BLaER1 (cell line): ENCODE measurements at regions not wholly inside any gene's neighbourhood (a gene's known extent, or its start where the extent isn't known, plus 50 kb on each side); places are given as distances from the start of the nearest gene placed in this dataset.
"Not testable (repeated sequence)": the region's sequence is repeated elsewhere in the genome, so short reads cannot be mapped to it uniquely, and the experiment has no call there.

ENCODE experiments used
- H3K27ac ChIP-seq: shearing (Covaris generic); formaldehyde crosslinking; 2 replicates; pipeline ENCODE4 v1.8.1; 2022
- H3K27me3 ChIP-seq: shearing (Covaris generic); formaldehyde crosslinking; 2 replicates; pipeline ENCODE4 v1.8.1; 2022
- H3K36me3 ChIP-seq: shearing (Covaris generic); formaldehyde crosslinking; 2 replicates; pipeline ENCODE4 v1.8.1; 2022
- H3K4me1 ChIP-seq: shearing (Covaris generic); formaldehyde crosslinking; 2 replicates; pipeline ENCODE4 v1.8.1; 2022
- H3K4me2 ChIP-seq: shearing (Covaris generic); formaldehyde crosslinking; 2 replicates; pipeline ENCODE4 v1.8.1; 2022
- H3K4me3 ChIP-seq: shearing (Covaris generic); formaldehyde crosslinking; 2 replicates; pipeline ENCODE4 v1.8.1; 2022
- H3K9ac ChIP-seq: shearing (Covaris generic); formaldehyde crosslinking; 2 replicates; pipeline ENCODE4 v1.8.1; 2022
- H3K9me3 ChIP-seq: shearing (Covaris generic); formaldehyde crosslinking; 2 replicates; pipeline ENCODE4 v1.8.1; 2022
- H4K20me1 ChIP-seq: shearing (Covaris generic); formaldehyde crosslinking; 2 replicates; pipeline ENCODE4 v1.8.1; 2022
- Cebpa-rat ChIP-seq: shearing (Covaris generic); IDR thresholded peaks from 2 replicates; pipeline ENCODE4 v1.8.1; 2022

DNA sequence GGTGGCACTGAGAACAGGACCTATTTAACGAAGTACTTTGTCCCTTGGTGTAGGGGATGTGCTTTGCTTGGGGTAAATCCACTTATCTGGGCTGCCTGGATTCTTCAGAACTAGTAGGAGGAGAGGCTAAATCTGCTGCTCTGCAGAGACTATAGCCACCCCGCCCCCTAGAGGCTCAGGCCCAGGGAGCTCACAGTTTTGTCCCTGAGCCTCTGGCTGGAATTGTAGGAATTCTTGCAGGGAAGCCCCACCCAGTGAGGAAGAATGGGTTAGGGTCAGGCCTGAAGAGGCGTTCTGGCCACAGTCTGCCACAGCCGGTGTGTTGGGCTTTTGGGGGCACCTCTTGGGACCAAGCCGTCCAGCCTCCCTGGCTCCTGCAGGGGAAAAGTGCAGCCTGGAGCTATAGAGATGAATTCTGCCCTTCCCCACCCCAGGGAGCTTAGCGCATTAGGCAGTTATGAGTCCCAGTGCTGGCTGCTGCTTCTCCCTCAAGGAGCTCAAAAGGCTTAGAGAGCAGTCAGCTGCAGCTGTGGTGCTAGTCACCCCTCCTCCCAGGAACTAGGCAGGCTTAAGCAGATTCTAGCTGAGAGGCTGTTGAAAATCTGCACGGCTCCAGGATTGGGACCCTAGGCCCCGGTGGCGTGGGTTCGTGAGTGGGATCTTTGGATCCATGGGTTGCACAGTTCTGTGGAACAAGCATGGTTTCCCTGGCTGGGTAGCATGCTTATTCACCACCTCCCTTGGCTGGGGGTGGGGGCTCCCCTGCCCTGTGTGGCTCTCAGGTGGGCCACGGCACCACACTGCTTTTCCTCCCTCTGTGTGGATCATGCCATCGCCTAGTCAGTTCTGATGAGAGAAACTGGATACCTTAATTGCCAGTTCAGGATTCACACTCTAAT is 237.4 kb upstream of the TOM1L1 start:
- TF ChIP-seq Cebpa-rat: no peak
- H3K4me1 ChIP-seq: no peaks in the 10 kb centered on the region
- H3K27me3 ChIP-seq: no peaks in the 10 kb centered on the region
- no peak overlapping the region for H3K9ac ChIP-seq
- no peak overlapping the region for H3K4me3 ChIP-seq
- H3K36me3 ChIP-seq: no peaks in the 10 kb centered on the region
- no peaks in the 10 kb centered on the region for H4K20me1 ChIP-seq
- no peak overlapping the region for H3K27ac ChIP-seq
- H3K9me3 ChIP-seq: no peaks in the 10 kb centered on the region
- no peak overlapping the region for H3K4me2 ChIP-seq

DNA sequence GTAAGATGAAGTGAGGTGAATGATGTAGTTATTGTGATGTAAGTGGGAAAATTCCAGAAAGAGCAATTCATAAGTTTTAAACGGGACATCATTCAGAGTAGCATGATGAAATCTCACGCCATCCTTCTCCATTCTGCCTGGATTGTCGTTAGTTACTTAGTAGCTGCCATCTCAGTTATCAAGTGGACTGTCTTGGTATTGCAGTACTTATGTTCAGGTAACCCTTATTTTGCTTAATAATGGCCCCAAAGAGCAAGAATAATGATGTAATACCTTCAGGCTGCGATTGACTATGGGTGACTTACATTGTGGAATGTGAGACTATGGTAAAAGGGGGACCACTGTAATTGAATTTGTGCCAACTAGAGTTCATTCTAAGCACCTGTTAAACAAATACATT is 234.1 kb upstream of the TOM1L1 start:
- TF ChIP-seq Cebpa-rat: no peak
- Histone ChIP-seq H3K4me2 (no peak overlapping the region), H3K9me3 (no peaks in the 10 kb centered on the region)

DNA sequence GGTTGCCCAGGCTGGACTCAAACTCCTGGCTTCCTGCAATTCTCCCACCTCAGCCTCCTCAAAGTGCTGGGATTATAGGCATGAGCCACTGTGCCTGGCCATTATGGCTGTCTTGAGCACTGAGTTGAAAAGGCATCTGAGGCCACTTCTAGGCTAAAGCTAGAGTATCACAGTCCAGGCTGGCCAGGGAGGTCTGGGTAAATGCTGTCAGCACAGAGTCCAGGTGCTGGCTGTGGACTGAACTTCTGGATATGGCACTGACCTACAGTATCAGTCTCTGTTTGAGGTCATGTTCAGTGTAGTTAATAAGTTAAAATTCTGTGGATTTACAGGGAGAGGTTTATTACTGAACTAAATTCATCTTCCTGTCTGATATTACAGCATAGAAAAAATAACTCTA is 222.5 kb upstream of the TOM1L1 start:
- Histone ChIP-seq H3K27me3 (no peaks in the 10 kb centered on the region), H3K9ac (no peak overlapping the region), H3K4me3 (no peak overlapping the region), H3K36me3 (no peaks in the 10 kb centered on the region), H4K20me1 (no peaks in the 10 kb centered on the region), H3K4me1 (no peaks in the 10 kb centered on the region), H3K27ac (no peak overlapping the region), H3K4me2 (no peak overlapping the region), H3K9me3 (no peaks in the 10 kb centered on the region)
- no peak for TF ChIP-seq Cebpa-rat

More for the DNA sequence above, 234.1 kb upstream of the TOM1L1 start:
- H3K36me3 ChIP-seq: no peaks in the 10 kb centered on the region
- H3K4me3 ChIP-seq: no peak overlapping the region
- H4K20me1 ChIP-seq: no peaks in the 10 kb centered on the region
- H3K9ac ChIP-seq: no peak overlapping the region
- no peak overlapping the region for H3K27ac ChIP-seq
- no peaks in the 10 kb centered on the region for H3K27me3 ChIP-seq
- H3K4me1 ChIP-seq: no peaks in the 10 kb centered on the region

DNA sequence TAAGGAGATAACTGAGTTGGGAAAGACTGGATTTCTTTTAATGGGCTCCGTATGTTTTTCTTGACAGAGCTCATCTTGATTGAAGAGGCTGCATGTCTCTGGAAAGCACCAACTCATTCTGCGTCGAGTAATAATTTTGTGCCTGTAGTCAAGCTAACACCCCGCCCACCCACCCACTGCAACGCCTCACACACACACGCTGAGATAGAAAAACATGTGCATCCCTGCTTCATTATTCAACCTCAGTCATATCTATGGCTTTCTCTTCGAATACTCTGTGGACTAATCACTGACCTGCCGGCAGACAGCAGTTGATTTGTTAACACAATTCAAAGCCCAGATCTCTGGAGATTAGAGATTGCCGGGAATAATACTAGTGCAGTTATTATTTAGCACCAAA is 220.2 kb upstream of the TOM1L1 start:
- no peaks in the 10 kb centered on the region for H3K9me3 ChIP-seq
- H3K9ac ChIP-seq: no peak overlapping the region
- no peaks in the 10 kb centered on the region for H3K4me1 ChIP-seq
- no peak for TF ChIP-seq Cebpa-rat
- H4K20me1 ChIP-seq: no peaks in the 10 kb centered on the region
- H3K27me3 ChIP-seq: no peaks in the 10 kb centered on the region
- H3K4me2 ChIP-seq: no peak overlapping the region
- no peaks in the 10 kb centered on the region for H3K36me3 ChIP-seq
- no peak overlapping the region for H3K4me3 ChIP-seq
- H3K27ac ChIP-seq: no peak overlapping the region

DNA sequence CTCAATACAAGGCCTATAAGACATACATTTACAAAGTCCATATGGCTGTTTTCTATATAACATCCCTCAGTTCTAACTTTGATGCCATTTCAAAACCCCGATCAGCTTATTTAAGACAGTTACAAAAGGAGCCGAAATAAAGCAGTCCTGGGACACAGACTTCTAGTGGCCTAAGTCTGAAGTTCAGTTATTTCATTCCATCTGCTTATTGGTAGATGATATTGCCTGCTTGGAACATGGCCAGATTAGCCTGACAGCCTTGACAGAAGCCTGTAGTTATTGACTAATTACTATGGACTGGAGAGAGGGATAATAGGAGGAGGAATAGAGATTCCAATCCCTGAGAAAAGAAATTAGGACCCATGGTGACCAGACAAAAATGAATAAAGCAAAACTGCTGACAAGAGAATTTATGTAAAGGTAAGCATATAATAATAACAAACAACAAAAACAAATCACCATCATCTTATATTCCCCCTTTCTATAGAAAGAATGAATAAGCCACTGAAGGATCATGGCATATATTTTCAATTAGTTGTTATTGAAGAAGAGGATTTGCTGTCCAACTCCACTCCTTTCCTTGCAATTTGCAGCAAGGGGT is 206.3 kb upstream of the TOM1L1 start:
- H3K4me1 ChIP-seq: no peaks in the 10 kb centered on the region
- no peak for TF ChIP-seq Cebpa-rat
- no peak overlapping the region for H3K27ac ChIP-seq
- no peak overlapping the region for H3K9ac ChIP-seq
- no peaks in the 10 kb centered on the region for H3K36me3 ChIP-seq
- H3K27me3 ChIP-seq: no peaks in the 10 kb centered on the region
- no peaks in the 10 kb centered on the region for H3K9me3 ChIP-seq
- H4K20me1 ChIP-seq: no peaks in the 10 kb centered on the region
- no peak overlapping the region for H3K4me2 ChIP-seq
- no peak overlapping the region for H3K4me3 ChIP-seq

DNA sequence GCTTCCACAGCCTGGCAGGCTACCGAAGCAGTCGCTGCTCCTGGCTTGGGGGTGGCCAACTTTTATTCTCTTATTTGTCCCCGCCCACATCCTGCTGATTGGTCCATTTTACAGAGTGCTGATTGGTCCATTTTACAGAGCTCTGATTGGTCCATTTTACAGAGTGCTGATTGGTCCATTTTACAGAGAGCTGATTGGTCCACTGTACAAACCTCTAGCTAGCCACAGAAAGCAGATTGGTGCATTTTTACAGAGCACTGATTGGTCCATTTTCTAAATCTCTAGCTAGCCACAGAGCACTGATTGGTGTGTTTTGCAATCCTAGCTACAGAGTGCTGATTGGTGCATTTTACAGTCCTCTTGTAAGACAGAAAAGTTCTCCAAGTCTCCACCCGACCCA is 187.9 kb upstream of the TOM1L1 start:
- H3K4me1 ChIP-seq, H3K4me2 ChIP-seq, H3K9ac ChIP-seq, H3K36me3 ChIP-seq, H4K20me1 ChIP-seq, H3K4me3 ChIP-seq, H3K27me3 ChIP-seq, H3K27ac ChIP-seq: not testable (repeated sequence)
- H3K9me3 ChIP-seq: peaks cover 12% of the 10 kb centered on the region

DNA sequence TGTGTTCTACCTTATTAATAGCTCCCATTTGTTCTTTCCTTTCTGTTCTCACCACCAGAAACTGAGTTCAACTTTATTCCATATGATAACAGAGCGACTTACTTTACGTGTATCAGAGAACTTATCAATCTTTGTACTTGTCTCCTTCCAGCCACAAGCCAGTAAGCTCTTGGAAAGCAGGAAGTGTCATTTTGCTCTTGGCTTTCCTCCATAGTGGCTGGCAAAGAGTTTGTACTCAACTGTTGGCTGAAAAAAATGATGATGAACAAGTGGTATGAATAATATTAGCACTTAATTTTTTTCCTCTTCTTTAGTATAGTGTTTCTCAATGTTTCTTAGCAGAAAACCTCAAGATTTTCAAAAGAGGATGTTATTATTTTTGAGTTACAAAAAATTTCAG is 182.4 kb upstream of the TOM1L1 start:
- Histone ChIP-seq H3K4me2 (no peak overlapping the region), H3K27me3 (no peaks in the 10 kb centered on the region; the same call in 1 of the 2 replicates), H3K4me1 (no peaks in the 10 kb centered on the region), H4K20me1 (no peaks in the 10 kb centered on the region), H3K4me3 (no peak overlapping the region), H3K36me3 (no peaks in the 10 kb centered on the region), H3K27ac (no peak overlapping the region), H3K9me3 (no peaks in the 10 kb centered on the region), H3K9ac (no peak overlapping the region)
- no peak for TF ChIP-seq Cebpa-rat

DNA sequence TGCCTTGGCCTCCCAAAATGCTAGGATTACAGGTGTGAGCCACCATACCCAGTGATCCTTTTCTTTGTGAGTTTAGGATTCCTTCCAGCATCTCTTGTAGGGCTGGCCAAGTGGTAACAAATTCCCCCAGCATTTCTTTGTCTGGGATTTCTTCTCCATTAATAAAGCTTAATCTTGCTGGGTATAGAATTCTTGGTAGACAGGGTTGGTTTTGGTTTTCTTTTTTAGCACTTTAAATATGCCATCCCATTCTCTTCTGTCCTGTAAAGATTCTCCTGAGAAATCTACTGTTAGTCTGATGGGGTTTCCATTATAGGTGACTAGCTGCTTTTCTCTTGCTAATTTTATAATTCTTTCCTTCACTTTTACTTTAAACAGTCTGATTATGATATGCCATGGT is 173.0 kb upstream of the TOM1L1 start:
- Histone ChIP-seq H3K4me1 (no peaks in the 10 kb centered on the region), H3K27ac (no peak overlapping the region), H3K4me3 (no peak overlapping the region), H3K27me3 (no peaks in the 10 kb centered on the region), H3K4me2 (no peak overlapping the region), H3K9me3 (peaks cover 23% of the 10 kb centered on the region), H3K36me3 (no peaks in the 10 kb centered on the region), H3K9ac (no peak overlapping the region), H4K20me1 (no peaks in the 10 kb centered on the region)
- TF ChIP-seq Cebpa-rat: no peak

DNA sequence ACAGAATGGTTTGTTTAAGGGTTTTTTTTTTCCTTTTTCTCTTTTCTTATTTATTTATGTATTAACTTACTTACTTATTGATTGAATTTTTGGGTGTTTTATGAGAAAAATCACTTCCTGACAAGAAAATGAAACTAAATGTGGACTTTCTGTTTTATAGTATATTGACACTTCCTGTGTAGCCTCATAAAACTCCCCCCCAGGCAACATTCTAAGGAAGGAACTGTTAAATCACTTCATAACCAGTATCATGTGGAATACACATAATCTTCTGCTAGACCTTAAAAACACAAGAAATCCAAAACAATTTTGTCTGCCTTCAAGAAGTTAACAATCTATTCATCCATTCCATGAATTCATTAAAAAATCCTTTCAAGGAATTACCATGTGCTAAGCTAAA is 164.1 kb upstream of the TOM1L1 start:
- Histone ChIP-seq H3K9ac (no peak overlapping the region), H3K4me1 (no peaks in the 10 kb centered on the region), H4K20me1 (no peaks in the 10 kb centered on the region), H3K9me3 (0 out of 2 replicates have a peak, but pooled peaks cover 3% of the 10 kb centered on the region), H3K27ac (no peak overlapping the region), H3K4me3 (no peak overlapping the region), H3K27me3 (no peaks in the 10 kb centered on the region), H3K4me2 (no peak overlapping the region), H3K36me3 (no peaks in the 10 kb centered on the region)
- no peak for TF ChIP-seq Cebpa-rat

DNA sequence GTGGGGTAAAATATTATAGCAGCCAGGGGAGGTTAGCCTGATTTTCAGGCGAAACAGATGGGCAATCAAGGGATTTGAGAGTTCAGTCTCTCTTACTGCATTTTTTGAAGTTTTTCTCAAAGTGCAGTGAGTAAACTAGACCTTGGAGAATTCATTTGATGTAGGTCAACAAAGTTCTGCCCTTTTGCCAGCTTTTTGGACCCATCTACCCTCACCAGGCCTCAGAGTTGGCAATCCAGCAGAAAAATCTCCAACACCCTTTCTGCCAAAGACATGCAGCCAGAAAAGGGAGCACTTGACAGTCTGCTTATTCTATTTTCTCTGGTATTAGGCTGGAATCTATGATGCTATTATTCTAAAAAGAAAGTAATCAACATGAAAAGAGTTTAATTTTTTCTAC is 162.2 kb upstream of the TOM1L1 start:
- H4K20me1 ChIP-seq: no peaks in the 10 kb centered on the region
- no peak for TF ChIP-seq Cebpa-rat
- H3K9me3 ChIP-seq: no peaks in the 10 kb centered on the region
- no peaks in the 10 kb centered on the region for H3K36me3 ChIP-seq
- no peak overlapping the region for H3K4me3 ChIP-seq
- H3K9ac ChIP-seq: no peak overlapping the region
- no peak overlapping the region for H3K4me2 ChIP-seq
- H3K27ac ChIP-seq: no peak overlapping the region
- H3K27me3 ChIP-seq: no peaks in the 10 kb centered on the region
- H3K4me1 ChIP-seq: no peaks in the 10 kb centered on the region
